ENCODE measurements at regions not wholly inside any gene's neighbourhood (a gene's known extent, or its start where the extent isn't known, plus 50 kb on each side); places are given as distances from the start of the nearest gene placed in this dataset.

- Mint-ChIP-seq H3K9me3 (peaks cover 4% of the 10 kb centered on the region), H3K27me3 (ENCODE audit: insufficient read depth) (peaks cover 8% of the 10 kb centered on the region), H3K36me3 (ENCODE audit: low read depth) (peaks cover 4% of the 10 kb centered on the region; the same call in 1 of the 2 replicates), H3K27ac (no peak overlapping the region), H3K4me1 (ENCODE audit: low read depth) (no peaks in the 10 kb centered on the region), H3K4me3 (no peak overlapping the region)
- DNase-seq, result no peak
- TF ChIP-seq, protein P1, sequence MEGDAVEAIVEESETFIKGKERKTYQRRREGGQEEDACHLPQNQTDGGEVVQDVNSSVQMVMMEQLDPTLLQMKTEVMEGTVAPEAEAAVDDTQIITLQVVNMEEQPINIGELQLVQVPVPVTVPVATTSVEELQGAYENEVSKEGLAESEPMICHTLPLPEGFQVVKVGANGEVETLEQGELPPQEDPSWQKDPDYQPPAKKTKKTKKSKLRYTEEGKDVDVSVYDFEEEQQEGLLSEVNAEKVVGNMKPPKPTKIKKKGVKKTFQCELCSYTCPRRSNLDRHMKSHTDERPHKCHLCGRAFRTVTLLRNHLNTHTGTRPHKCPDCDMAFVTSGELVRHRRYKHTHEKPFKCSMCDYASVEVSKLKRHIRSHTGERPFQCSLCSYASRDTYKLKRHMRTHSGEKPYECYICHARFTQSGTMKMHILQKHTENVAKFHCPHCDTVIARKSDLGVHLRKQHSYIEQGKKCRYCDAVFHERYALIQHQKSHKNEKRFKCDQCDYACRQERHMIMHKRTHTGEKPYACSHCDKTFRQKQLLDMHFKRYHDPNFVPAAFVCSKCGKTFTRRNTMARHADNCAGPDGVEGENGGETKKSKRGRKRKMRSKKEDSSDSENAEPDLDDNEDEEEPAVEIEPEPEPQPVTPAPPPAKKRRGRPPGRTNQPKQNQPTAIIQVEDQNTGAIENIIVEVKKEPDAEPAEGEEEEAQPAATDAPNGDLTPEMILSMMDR (IDR thresholded peaks at IDR 0.05), result no peak
Measured at GRCh38 chr5:38737976-38738375, 107.8 kb upstream of the OSMR start.

DNA sequence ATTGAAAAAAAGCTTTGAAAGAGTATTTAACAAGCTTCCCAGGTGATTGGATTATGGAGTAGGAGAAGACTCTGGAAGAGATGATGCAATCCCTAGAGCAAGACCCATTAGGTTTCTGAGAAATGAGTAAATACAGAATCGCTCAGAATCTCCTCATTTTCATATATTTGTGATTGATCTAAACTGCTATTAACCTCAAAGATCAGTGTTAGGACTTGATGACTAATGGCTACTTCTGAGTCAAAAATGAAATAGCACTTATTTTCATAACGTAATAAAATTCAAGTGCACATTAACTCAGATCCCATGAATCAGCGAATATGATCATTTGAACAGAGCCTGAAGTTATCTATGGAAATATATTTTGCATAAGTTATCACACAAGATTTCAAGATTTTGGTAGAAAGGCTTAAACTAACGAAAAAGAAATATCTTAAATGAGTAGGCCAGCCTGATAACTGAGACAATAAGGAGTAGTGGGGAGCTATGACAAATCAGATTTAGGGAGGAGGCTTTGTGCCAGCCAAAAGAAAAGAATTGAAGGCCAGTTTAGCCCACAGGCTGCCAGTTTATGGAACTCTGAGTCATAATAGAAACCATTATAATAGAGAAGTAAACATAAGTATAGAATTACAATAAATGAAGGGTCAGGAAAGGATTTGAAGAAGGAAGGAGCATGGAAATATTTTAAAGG, 106.7 kb upstream of the OSMR start:
- peaks cover 5% of the 10 kb centered on the region; the same call in 1 of the 2 replicates for H3K36me3 Mint-ChIP-seq (ENCODE audit: low read depth)
- H3K9me3 Mint-ChIP-seq, result peaks cover 14% of the 10 kb centered on the region
- TF ChIP-seq, protein P1 (IDR thresholded peaks at IDR 0.05), result no peak
- DNase-seq, result no peak
- H3K4me3 Mint-ChIP-seq, result no peak overlapping the region
- H3K27ac Mint-ChIP-seq, result no peak overlapping the region
- H3K27me3 Mint-ChIP-seq (ENCODE audit: insufficient read depth), result peaks cover 6% of the 10 kb centered on the region
- H3K4me1 Mint-ChIP-seq (ENCODE audit: low read depth), result no peaks in the 10 kb centered on the region

DNA sequence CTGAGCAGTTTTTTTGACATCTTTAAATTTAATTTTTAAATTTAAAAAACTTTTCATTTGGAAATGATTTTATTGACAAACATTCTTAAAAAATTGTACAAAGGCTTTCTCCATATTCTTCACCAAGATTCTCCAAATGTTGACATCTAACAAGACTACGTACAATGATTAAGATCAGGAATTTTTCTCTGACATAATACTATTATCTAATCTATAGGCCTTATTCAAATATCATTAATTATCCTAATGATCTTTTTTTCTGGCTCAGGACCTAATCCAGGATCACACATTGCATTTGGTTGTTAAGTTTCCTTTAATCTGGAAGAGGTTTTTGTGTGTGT, 106.1 kb upstream of the OSMR start:
- no peak overlapping the region for H3K27ac Mint-ChIP-seq
- no peaks in the 10 kb centered on the region for H3K4me1 Mint-ChIP-seq (ENCODE audit: low read depth)
- peaks cover 14% of the 10 kb centered on the region for H3K9me3 Mint-ChIP-seq
- TF ChIP-seq, protein P1 (IDR thresholded peaks at IDR 0.05), result no peak
- no peak for DNase-seq
- peaks cover 5% of the 10 kb centered on the region; the same call in 1 of the 2 replicates for H3K36me3 Mint-ChIP-seq (ENCODE audit: low read depth)
- H3K4me3 Mint-ChIP-seq, result no peak overlapping the region
- H3K27me3 Mint-ChIP-seq (ENCODE audit: insufficient read depth), result peaks cover 6% of the 10 kb centered on the region

- Mint-ChIP-seq H3K27me3 (ENCODE audit: insufficient read depth) (peaks cover 12% of the 10 kb centered on the region), H3K4me1 (ENCODE audit: low read depth) (no peaks in the 10 kb centered on the region), H3K9me3 (peaks cover 14% of the 10 kb centered on the region), H3K36me3 (ENCODE audit: low read depth) (peaks cover 5% of the 10 kb centered on the region; the same call in 1 of the 2 replicates), H3K4me3 (no peak overlapping the region), H3K27ac (no peak overlapping the region)
- DNase-seq, result no peak
- TF ChIP-seq, protein P1 (IDR thresholded peaks at IDR 0.05), result no peak
Measured at GRCh38 chr5:38742821-38743220, 103.0 kb upstream of the OSMR start.

- peaks cover 5% of the 10 kb centered on the region; the same call in 1 of the 2 replicates for H3K36me3 Mint-ChIP-seq (ENCODE audit: low read depth)
- H3K4me1 Mint-ChIP-seq (ENCODE audit: low read depth), result no peaks in the 10 kb centered on the region
- H3K27me3 Mint-ChIP-seq (ENCODE audit: insufficient read depth), result peaks cover 17% of the 10 kb centered on the region
- no peak for DNase-seq
- peaks cover 14% of the 10 kb centered on the region for H3K9me3 Mint-ChIP-seq
- TF ChIP-seq, protein P1 (IDR thresholded peaks at IDR 0.05), result no peak
- no peak overlapping the region for H3K27ac Mint-ChIP-seq
- H3K4me3 Mint-ChIP-seq, result no peak overlapping the region
Measured at GRCh38 chr5:38743562-38743961, 102.2 kb upstream of the OSMR start.
